BE2C (cell line): ENCODE measurements at regions not wholly inside any gene's neighbourhood (a gene's known extent, or its start where the extent isn't known, plus 50 kb on each side); places are given as distances from the start of the nearest gene placed in this dataset.
"Not testable (repeated sequence)": the region's sequence is repeated elsewhere in the genome, so short reads cannot be mapped to it uniquely, and the experiment has no call there.

Experiments
- DNase-seq: peaks from one replicate; pipeline ENCODE4 v3.0.0-alpha.2; 2020
- H3K27me3 ChIP-seq: fragments of 250-450 bp; sonication (Bioruptor Pico); 2 replicates; pipeline ENCODE4 v1.5.1; 2020; ENCODE audit warnings: mild to moderate bottlenecking
- H3K36me3 ChIP-seq: fragments of 250-450 bp; sonication (Bioruptor Pico); 2 replicates; pipeline ENCODE4 v1.5.1; 2020; ENCODE audit warnings: mild to moderate bottlenecking
- H3K4me1 ChIP-seq: fragments of 250-450 bp; sonication (Bioruptor Pico); 2 replicates; pipeline ENCODE4 v1.5.1; 2020
- H3K4me3 ChIP-seq: 2 replicates; pipeline ENCODE4 v1.5.1; 2011; ENCODE audit warnings: low read depth, low read length
- H3K9me3 ChIP-seq: fragments of 250-450 bp; sonication (Bioruptor Pico); 2 replicates; pipeline ENCODE4 v1.5.1; 2020
- TF ChIP-seq, protein P1 (sequence below): IDR thresholded peaks from 2 replicates; pipeline ENCODE4 v1.5.1; 2012; ENCODE audit warnings: mild to moderate bottlenecking, low read depth, low read length

DNA sequence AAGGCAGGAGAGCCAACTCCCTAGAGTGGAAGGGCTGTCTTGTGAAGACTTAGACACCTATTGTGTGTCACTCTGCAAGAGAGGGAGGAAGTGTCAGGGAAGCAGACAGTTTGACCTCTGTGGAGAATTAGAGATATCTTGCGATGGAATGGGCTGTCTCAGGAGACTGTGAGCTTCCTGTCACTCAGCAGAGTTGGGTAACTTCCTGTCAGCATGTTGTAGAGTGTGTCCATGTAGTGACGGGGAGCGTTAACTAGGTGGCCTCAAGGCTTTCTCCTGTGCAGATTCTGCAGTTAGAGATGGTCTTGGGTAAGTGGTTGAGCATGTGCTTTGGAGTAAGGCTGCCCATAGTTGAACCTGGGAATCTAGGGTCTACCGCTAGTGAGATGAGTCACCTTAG, 136.5 kb downstream of the KIF4B start:
- peaks cover 11% of the 10 kb centered on the region; the same call in 1 of the 2 replicates for H3K27me3 ChIP-seq
- no peaks in the 10 kb centered on the region for H3K9me3 ChIP-seq
- no peaks in the 10 kb centered on the region for H3K36me3 ChIP-seq
- no peaks in the 10 kb centered on the region for H3K4me1 ChIP-seq
- no peak overlapping the region for H3K4me3 ChIP-seq
- TF ChIP-seq, protein P1, sequence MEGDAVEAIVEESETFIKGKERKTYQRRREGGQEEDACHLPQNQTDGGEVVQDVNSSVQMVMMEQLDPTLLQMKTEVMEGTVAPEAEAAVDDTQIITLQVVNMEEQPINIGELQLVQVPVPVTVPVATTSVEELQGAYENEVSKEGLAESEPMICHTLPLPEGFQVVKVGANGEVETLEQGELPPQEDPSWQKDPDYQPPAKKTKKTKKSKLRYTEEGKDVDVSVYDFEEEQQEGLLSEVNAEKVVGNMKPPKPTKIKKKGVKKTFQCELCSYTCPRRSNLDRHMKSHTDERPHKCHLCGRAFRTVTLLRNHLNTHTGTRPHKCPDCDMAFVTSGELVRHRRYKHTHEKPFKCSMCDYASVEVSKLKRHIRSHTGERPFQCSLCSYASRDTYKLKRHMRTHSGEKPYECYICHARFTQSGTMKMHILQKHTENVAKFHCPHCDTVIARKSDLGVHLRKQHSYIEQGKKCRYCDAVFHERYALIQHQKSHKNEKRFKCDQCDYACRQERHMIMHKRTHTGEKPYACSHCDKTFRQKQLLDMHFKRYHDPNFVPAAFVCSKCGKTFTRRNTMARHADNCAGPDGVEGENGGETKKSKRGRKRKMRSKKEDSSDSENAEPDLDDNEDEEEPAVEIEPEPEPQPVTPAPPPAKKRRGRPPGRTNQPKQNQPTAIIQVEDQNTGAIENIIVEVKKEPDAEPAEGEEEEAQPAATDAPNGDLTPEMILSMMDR: no peak
- no peak for DNase-seq

DNA sequence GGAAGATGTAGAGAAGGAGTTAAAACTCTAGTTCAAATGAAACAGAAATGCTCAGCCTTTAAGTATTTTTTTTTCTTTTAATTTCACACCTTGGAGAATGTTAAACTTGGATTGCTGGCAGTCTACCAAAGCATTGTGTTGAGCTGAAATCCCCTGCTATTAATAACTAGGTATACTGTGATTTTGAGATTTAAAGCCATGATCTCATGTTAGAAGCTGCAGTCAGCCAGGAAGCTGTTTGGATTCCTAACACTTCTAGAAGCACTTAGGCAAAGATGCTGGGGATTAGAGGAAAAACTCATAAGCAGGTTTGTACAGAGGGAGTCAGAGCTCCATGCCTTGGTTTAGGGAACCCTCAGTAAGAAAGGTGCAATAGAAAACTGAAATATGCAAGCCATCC, 141.4 kb downstream of the KIF4B start:
- TF ChIP-seq, protein P1: no peak

DNA sequence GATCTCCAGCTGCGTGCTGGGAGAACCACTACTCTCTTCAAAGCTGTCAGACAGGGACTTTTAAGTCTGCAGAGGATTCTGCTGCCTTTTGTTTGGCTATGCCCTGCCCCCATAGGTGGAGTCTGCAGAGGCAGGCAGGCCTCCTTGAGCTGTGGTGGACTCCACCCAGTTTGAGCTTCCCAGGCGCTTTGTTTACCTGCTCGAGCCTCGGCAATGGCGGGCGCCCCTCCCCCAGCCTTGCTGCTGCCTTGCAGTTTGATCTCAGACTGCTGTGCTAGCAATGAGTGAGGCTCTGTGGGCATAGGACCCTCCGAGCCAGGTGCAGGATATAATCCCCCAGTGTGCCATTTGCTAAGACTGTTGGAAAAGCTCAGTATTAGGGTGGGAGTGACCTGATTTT, 149.5 kb downstream of the KIF4B start:
- not testable (repeated sequence) for H3K36me3 ChIP-seq, DNase-seq, H3K27me3 ChIP-seq, H3K9me3 ChIP-seq, H3K4me1 ChIP-seq, H3K4me3 ChIP-seq

More for the DNA sequence above, 141.4 kb downstream of the KIF4B start:
- Histone ChIP-seq H3K27me3 (no peaks in the 10 kb centered on the region), H3K4me1 (no peaks in the 10 kb centered on the region), H3K36me3 (no peaks in the 10 kb centered on the region), H3K9me3 (no peaks in the 10 kb centered on the region), H3K4me3 (no peak overlapping the region)
- no peak for DNase-seq

DNA sequence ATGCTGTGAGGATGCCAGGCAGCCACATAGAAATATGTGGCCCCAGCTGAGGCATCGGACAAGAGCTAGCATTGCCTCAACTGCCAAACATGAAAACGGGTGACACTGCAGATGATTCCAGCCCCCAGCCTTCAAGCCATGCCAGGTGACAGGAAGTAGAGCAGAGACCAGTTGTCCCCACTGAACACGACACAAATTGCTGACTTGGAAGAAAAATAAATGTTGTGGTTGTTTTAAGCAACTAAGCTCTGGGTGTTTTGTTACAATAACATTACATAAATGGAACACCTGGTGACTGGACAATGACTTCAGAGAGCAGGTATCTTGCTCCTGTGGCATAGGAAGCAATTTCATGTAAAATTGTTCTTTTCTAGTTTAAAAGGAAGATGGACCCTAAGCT, 154.2 kb downstream of the KIF4B start:
- TF ChIP-seq, protein P1: no peak
- no peak for DNase-seq
- H3K4me3 ChIP-seq: no peak overlapping the region

DNA sequence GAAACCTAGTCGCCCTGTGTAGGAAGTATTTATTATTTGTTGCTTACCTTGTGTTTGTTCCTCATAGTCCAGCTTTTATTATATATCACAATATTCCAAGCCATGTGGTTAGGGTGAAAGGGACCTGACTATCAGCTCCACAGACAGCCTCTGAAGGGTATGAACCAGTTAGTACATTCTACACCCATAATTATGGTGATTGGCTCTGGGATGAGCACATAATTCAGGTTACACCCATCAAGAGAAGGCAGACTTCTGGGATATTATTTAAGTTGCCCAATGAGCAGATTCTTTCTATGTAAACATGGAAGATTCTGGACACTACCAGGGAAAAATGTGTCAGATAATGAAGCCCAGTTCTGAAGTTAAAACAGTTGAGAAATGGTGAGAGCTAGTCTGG, 168.0 kb downstream of the KIF4B start:
- Histone ChIP-seq H3K9me3 (no peaks in the 10 kb centered on the region), H3K4me1 (no peaks in the 10 kb centered on the region), H3K4me3 (no peak overlapping the region), H3K36me3 (no peaks in the 10 kb centered on the region), H3K27me3 (no peaks in the 10 kb centered on the region)
- TF ChIP-seq, protein P1: no peak
- no peak for DNase-seq

More for the DNA sequence above, 154.2 kb downstream of the KIF4B start:
- Histone ChIP-seq H3K36me3 (no peaks in the 10 kb centered on the region), H3K27me3 (no peaks in the 10 kb centered on the region), H3K4me1 (no peaks in the 10 kb centered on the region), H3K9me3 (no peaks in the 10 kb centered on the region)

DNA sequence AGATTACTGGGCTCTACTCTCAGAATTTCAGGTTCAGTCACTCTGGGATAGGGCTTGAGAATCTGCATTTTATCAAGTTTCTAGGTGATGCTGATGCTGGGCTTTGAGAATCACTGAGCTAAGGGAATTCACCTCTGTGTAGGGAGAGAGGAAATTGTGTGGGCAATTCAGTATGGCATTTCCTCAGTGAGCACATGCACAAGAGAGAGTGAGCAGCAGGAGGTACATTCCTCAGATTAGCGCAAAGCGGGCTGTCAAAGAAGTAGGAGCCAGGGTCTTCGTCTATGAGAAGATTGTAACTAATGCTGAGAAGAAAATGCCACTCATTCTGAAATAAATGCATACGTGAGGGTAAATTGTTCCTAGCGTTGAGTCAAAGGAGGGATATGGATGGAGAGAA, 175.9 kb downstream of the KIF4B start:
- H3K4me3 ChIP-seq: no peak overlapping the region
- TF ChIP-seq, protein P1: no peak
- DNase-seq: no peak
- H3K27me3 ChIP-seq: no peaks in the 10 kb centered on the region
- no peaks in the 10 kb centered on the region for H3K4me1 ChIP-seq
- H3K36me3 ChIP-seq: no peaks in the 10 kb centered on the region
- no peaks in the 10 kb centered on the region for H3K9me3 ChIP-seq

DNA sequence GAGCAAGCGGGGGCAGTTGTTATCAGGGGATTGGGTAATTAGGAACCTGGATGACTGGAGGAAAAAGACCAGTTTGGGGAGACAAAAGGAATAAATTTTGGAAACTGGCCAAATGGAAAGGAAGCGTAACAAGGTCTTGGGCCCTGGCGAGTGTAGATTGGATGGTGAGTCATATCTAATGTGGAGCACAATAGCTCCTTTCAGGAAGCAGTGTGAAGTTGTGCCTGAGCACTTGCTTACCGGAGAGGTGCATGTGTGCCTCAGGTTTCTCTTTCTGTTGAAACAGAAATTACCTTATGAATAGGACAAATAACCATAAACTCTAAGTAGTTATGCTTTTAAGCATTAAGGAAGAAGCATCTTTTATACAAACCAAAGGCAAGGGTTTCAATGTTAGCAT, 176.4 kb downstream of the KIF4B start:
- Histone ChIP-seq H3K36me3 (no peaks in the 10 kb centered on the region), H3K4me3 (no peak overlapping the region), H3K4me1 (no peaks in the 10 kb centered on the region), H3K9me3 (no peaks in the 10 kb centered on the region), H3K27me3 (no peaks in the 10 kb centered on the region)
- no peak for DNase-seq
- TF ChIP-seq, protein P1: no peak
